Neural progenitor cell (in vitro differentiated cells): ENCODE measurements at regions not wholly inside any gene's neighbourhood (a gene's known extent, or its start where the extent isn't known, plus 50 kb on each side); places are given as distances from the start of the nearest gene placed in this dataset.

ENCODE experiments used
- DNase-seq: peaks from one replicate; pipeline ENCODE4 v3.0.0-alpha.2; 2016; ENCODE audit warnings: low spot score
- H2AFZ ChIP-seq: fragments of 200-600 bp; sonication (generic); replicated peaks from 2 replicates; pipeline ENCODE4 v1.6.1; 2016; ENCODE audit warnings: antibody characterized with exemption
- H3F3A ChIP-seq: fragments of 200-600 bp; sonication (generic); 2 replicates; pipeline ENCODE4 v1.6.1; 2016; ENCODE audit warnings: antibody characterized with exemption, low read depth
- H3K27ac ChIP-seq: fragments of 200-600 bp; sonication (generic); 2 replicates; pipeline ENCODE4 v1.5.1; 2016; ENCODE audit warnings: mild to moderate bottlenecking
- H3K27me3 ChIP-seq: fragments of 200-600 bp; sonication (generic); 2 replicates; pipeline ENCODE4 v1.6.1; 2016; ENCODE audit warnings: mild to moderate bottlenecking, moderate library complexity
- H3K36me3 ChIP-seq: fragments of 200-600 bp; sonication (generic); 2 replicates; pipeline ENCODE4 v1.5.1; 2016
- H3K4me1 ChIP-seq: fragments of 200-600 bp; sonication (generic); 2 replicates; pipeline ENCODE4 v1.6.1; 2016; ENCODE audit warnings: mixed run types
- H3K4me2 ChIP-seq: fragments of 200-600 bp; sonication (generic); 2 replicates; pipeline ENCODE4 v1.6.1; 2016
- H3K4me3 ChIP-seq: fragments of 200-600 bp; sonication (generic); 2 replicates; pipeline ENCODE4 v1.5.1; 2016
- H3K79me2 ChIP-seq: fragments of 200-600 bp; sonication (generic); 2 replicates; pipeline ENCODE4 v1.6.1; 2016; ENCODE audit warnings: low read depth
- H3K9ac ChIP-seq: fragments of 200-600 bp; sonication (generic); 2 replicates; pipeline ENCODE4 v1.6.1; 2016
- H3K9me3 ChIP-seq: fragments of 200-600 bp; sonication (generic); 2 replicates; pipeline ENCODE4 v1.5.1; 2016; ENCODE audit warnings: low read depth
- H4K20me1 ChIP-seq: fragments of 200-600 bp; sonication (generic); 2 replicates; pipeline ENCODE4 v1.6.1; 2016; ENCODE audit warnings: low read depth
- H3K27ac Mint-ChIP-seq: 3 replicates; pipeline ENCODE4 v1.8.0; 2021; ENCODE audit warnings: mixed read lengths
- H3K27me3 Mint-ChIP-seq: 2 replicates; pipeline ENCODE4 v1.8.0; 2022; ENCODE audit warnings: low read depth, mild to moderate bottlenecking, inconsistent platforms, moderate library complexity, mixed read lengths; ENCODE audit not compliant: insufficient read depth
- H3K36me3 Mint-ChIP-seq: 3 replicates; pipeline ENCODE4 v1.8.0; 2021; ENCODE audit warnings: mixed read lengths
- H3K4me1 Mint-ChIP-seq: 3 replicates; pipeline ENCODE4 v1.8.0; 2021; ENCODE audit warnings: mixed read lengths
- H3K4me3 Mint-ChIP-seq: 3 replicates; pipeline ENCODE4 v1.8.0; 2021; ENCODE audit warnings: mild to moderate bottlenecking, moderate library complexity, mixed read lengths
- H3K9me3 Mint-ChIP-seq: 3 replicates; pipeline ENCODE4 v1.8.0; 2020; ENCODE audit warnings: mixed read lengths
- CTCF ChIP-seq: fragments of 200-600 bp; sonication (generic); IDR thresholded peaks from 2 replicates; pipeline ENCODE4 v1.5.1; 2017; ENCODE audit warnings: antibody characterized with exemption, mild to moderate bottlenecking
- EZH2 ChIP-seq: fragments of 200-600 bp; sonication (generic); IDR thresholded peaks from 2 replicates; pipeline ENCODE4 v1.6.1; 2017; ENCODE audit warnings: antibody characterized with exemption, mild to moderate bottlenecking, moderate library complexity
- EZH2phosphoT487 ChIP-seq: fragments of 200-600 bp; sonication (generic); IDR thresholded peaks from 2 replicates; pipeline ENCODE4 v1.6.1; 2017; ENCODE audit warnings: antibody characterized with exemption

GRCh38 chr3:110732420-110732819, 339.2 kb upstream of the NECTIN3 start:
- Histone ChIP-seq H3K79me2 (no peaks in the 10 kb centered on the region), H3K4me1 (no peaks in the 10 kb centered on the region), H3K27me3 (no peaks in the 10 kb centered on the region), H3K9ac (no peak overlapping the region), H4K20me1 (no peaks in the 10 kb centered on the region), H3K36me3 (no peaks in the 10 kb centered on the region), H3K4me3 (no peak overlapping the region), H2AFZ (no peak overlapping the region), H3K9me3 (no peaks in the 10 kb centered on the region), H3K4me2 (no peak overlapping the region), H3K27ac (no peak overlapping the region), H3F3A (no peaks in the 10 kb centered on the region)
- H3K4me1 Mint-ChIP-seq: no peaks in the 10 kb centered on the region
- no peak overlapping the region for H3K4me3 Mint-ChIP-seq
- no peaks in the 10 kb centered on the region for H3K27me3 Mint-ChIP-seq
- H3K9me3 Mint-ChIP-seq: no peaks in the 10 kb centered on the region
- DNase-seq: no peak
- H3K36me3 Mint-ChIP-seq: no peaks in the 10 kb centered on the region
- no peak overlapping the region for H3K27ac Mint-ChIP-seq
- TF ChIP-seq CTCF: no peak
- no peak for TF ChIP-seq EZH2
- TF ChIP-seq EZH2phosphoT487: no peak

GRCh38 chr3:110733045-110733444, 338.6 kb upstream of the NECTIN3 start:
- no peaks in the 10 kb centered on the region for H3F3A ChIP-seq
- no peaks in the 10 kb centered on the region for H3K27me3 ChIP-seq
- DNase-seq: no peak
- Mint-ChIP-seq H3K27ac (no peak overlapping the region), H3K4me1 (no peaks in the 10 kb centered on the region), H3K27me3 (no peaks in the 10 kb centered on the region), H3K4me3 (no peak overlapping the region), H3K36me3 (no peaks in the 10 kb centered on the region), H3K9me3 (no peaks in the 10 kb centered on the region)
- H3K36me3 ChIP-seq: no peaks in the 10 kb centered on the region
- TF ChIP-seq EZH2 (no peak), CTCF (no peak), EZH2phosphoT487 (no peak)
- no peak overlapping the region for H2AFZ ChIP-seq
- no peak overlapping the region for H3K4me3 ChIP-seq
- no peaks in the 10 kb centered on the region for H4K20me1 ChIP-seq
- no peak overlapping the region for H3K4me2 ChIP-seq
- H3K4me1 ChIP-seq: no peaks in the 10 kb centered on the region
- H3K27ac ChIP-seq: no peak overlapping the region
- no peaks in the 10 kb centered on the region for H3K9me3 ChIP-seq
- H3K79me2 ChIP-seq: no peaks in the 10 kb centered on the region
- H3K9ac ChIP-seq: no peak overlapping the region

GRCh38 chr3:110734524-110734923, 337.1 kb upstream of the NECTIN3 start:
- Histone ChIP-seq H3K27ac (no peak overlapping the region), H3K27me3 (no peaks in the 10 kb centered on the region), H4K20me1 (no peaks in the 10 kb centered on the region), H3K36me3 (no peaks in the 10 kb centered on the region), H3K4me3 (no peak overlapping the region), H3K79me2 (no peaks in the 10 kb centered on the region), H3K4me1 (no peaks in the 10 kb centered on the region), H2AFZ (no peak overlapping the region), H3K4me2 (no peak overlapping the region), H3K9me3 (no peaks in the 10 kb centered on the region), H3K9ac (no peak overlapping the region), H3F3A (no peaks in the 10 kb centered on the region)
- no peak overlapping the region for H3K4me3 Mint-ChIP-seq
- DNase-seq: no peak
- H3K27ac Mint-ChIP-seq: no peak overlapping the region
- no peaks in the 10 kb centered on the region for H3K27me3 Mint-ChIP-seq
- H3K4me1 Mint-ChIP-seq: no peaks in the 10 kb centered on the region
- no peaks in the 10 kb centered on the region for H3K9me3 Mint-ChIP-seq
- no peaks in the 10 kb centered on the region for H3K36me3 Mint-ChIP-seq
- TF ChIP-seq CTCF: no peak

- Histone ChIP-seq H3K79me2 (no peaks in the 10 kb centered on the region), H3K4me3 (no peak overlapping the region), H3F3A (no peaks in the 10 kb centered on the region), H3K27me3 (no peaks in the 10 kb centered on the region), H3K9me3 (no peaks in the 10 kb centered on the region), H3K4me1 (no peaks in the 10 kb centered on the region), H3K4me2 (no peak overlapping the region), H2AFZ (no peak overlapping the region), H3K9ac (no peak overlapping the region), H4K20me1 (no peaks in the 10 kb centered on the region), H3K27ac (no peak overlapping the region), H3K36me3 (no peaks in the 10 kb centered on the region)
- no peaks in the 10 kb centered on the region for H3K9me3 Mint-ChIP-seq
- H3K27ac Mint-ChIP-seq: no peak overlapping the region
- no peak for TF ChIP-seq EZH2phosphoT487
- no peak for TF ChIP-seq CTCF
- no peak for TF ChIP-seq EZH2
- H3K4me3 Mint-ChIP-seq: no peak overlapping the region
- H3K27me3 Mint-ChIP-seq: no peaks in the 10 kb centered on the region
- DNase-seq: no peak
- H3K4me1 Mint-ChIP-seq: no peaks in the 10 kb centered on the region
- no peaks in the 10 kb centered on the region for H3K36me3 Mint-ChIP-seq
These were observed 335.3 kb upstream of the NECTIN3 start for GRCh38 chr3:110736332-110736731.
